GM12891 (cell line): ENCODE measurements at regions not wholly inside any gene's neighbourhood (a gene's known extent, or its start where the extent isn't known, plus 50 kb on each side); places are given as distances from the start of the nearest gene placed in this dataset.

Experiments
- PAX5 ChIP-seq: IDR thresholded peaks from 2 replicates; pipeline ENCODE4 v1.6.1; 2011; ENCODE audit warnings: low read length, moderate library complexity, mild to moderate bottlenecking; ENCODE audit not compliant: insufficient read depth, severe bottlenecking
- POLR2A ChIP-seq: IDR thresholded peaks from 2 replicates; pipeline ENCODE4 v1.6.1; 2011; ENCODE audit warnings: low read depth, low read length, control low read depth
- POLR2AphosphoS5 ChIP-seq: IDR thresholded peaks from 2 replicates; pipeline ENCODE4 v1.6.1; 2011; ENCODE audit warnings: low read depth, low read length, control low read depth
- POU2F2 ChIP-seq: IDR thresholded peaks from 2 replicates; pipeline ENCODE4 v1.6.1; 2011; ENCODE audit warnings: low read depth, mild to moderate bottlenecking, control low read depth, low read length, moderate library complexity
- SPI1 ChIP-seq: IDR thresholded peaks from 2 replicates; pipeline ENCODE4 v1.6.1; 2011; ENCODE audit warnings: low read depth, low read length, control low read depth
- TAF1 ChIP-seq: IDR thresholded peaks from 2 replicates; pipeline ENCODE4 v1.6.1; 2011; ENCODE audit warnings: low read depth, low read length, control low read depth

DNA sequence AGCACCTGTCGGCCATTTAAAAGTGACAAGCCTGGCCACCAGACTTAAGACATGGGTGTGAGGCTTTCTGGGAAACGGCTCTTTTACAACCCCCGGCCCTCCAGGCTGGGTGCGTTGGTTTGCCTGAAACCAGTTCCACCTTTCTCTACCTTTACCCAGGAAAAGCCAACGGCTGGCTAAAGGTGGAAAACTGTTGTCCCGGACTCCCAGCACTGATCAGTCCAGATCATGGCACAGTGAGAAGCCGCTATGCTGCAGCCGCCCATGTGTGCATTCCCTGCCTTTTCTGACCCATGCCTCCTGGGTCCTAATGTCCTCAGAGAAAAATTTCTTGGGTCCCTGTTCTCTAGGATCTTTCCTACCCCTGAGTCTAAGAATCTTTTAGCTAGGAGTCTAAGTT is 655.7 kb upstream of the HS3ST5 start:
- no peak for TF ChIP-seq POLR2A
- no peak for TF ChIP-seq SPI1
- TF ChIP-seq PAX5 = no peak
- no peak for TF ChIP-seq POLR2AphosphoS5
- TF ChIP-seq TAF1 = no peak
- TF ChIP-seq POU2F2 = no peak
